Stimulated activated CD8-positive, alpha-beta memory T cell treated with anti-CD3 and anti-CD28 coated beads, Interleukin-15, amount 100 ng/mL, for 24 hours (primary cell): ENCODE measurements at regions not wholly inside any gene's neighbourhood (a gene's known extent, or its start where the extent isn't known, plus 50 kb on each side); places are given as distances from the start of the nearest gene placed in this dataset.

Experiments
- DNase-seq: peaks from one replicate; pipeline ENCODE4 v3.0.0-alpha.2; 2020; ENCODE audit warnings: low read depth

GRCh38 chr11:115927823-115928329, 423.7 kb upstream of the CADM1 start:
- no peak for DNase-seq

GRCh38 chr11:115926601-115927000, 422.4 kb upstream of the CADM1 start:
- no peak for DNase-seq

GRCh38 chr11:115926138-115926537, 421.9 kb upstream of the CADM1 start:
- DNase-seq = no peak

DNA sequence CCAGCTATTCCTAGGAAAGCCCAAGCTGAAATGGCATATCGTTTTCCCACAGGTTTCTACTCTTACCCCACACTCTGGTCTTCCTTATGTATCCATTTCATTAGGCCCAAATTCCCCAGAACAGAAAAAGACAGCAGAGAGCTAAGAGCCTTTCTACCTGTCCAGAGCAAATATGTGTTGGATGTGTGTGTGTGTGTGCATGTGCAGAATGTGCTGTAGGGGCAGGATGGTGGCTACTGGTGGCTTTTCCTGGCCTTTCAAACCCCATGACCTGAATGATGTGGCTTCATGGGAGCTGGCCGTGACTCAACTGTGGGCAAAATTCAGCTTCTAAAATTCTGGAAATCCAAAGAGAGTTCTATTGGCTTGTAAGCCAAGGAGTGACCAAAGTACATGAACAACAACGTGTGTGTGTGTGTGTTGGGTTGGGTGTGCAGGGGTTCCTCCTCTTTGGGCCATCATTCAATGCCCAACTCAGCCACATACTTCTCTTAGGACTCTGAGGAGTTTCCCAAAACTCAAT, 421.4 kb upstream of the CADM1 start:
- DNase-seq = no peak

DNA sequence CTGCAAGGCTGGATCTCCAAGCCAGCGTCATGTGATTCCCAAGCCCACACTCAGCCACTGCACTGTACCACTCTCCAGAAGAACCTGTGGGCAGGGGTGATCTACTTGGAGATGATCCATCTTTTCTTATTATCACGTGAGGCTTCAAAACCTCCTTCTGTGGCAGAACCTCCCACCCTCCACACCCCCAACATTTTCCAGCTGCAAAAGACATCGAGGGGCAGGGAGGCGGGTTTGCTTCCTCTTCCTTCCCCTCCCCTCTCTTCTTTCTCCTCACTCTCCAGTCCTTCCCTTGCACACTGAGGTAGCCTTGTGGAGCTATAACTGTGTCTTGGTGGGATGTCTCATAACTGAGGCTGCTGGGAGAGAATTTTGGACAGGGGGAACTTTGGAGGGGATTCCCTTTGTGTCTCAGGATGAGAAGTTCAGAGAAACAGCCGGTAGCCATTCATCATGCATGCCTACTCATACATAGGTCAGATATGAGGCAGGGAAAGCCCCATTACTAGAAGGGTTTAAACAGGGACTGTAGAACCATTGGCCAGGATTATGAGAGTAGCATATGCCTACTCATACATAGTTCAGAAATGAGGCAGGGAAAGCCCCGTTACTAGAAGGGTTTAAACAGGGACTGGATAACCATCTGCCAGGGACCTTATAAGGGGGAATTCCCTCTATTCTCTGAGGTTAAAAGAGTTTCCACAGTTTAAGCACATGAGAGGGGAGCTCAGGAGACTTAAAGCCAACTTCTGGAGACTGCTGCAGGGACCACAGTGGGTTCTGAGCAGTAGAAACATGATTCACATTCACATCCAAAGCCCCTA, 420.7 kb upstream of the CADM1 start:
- no peak for DNase-seq

DNA sequence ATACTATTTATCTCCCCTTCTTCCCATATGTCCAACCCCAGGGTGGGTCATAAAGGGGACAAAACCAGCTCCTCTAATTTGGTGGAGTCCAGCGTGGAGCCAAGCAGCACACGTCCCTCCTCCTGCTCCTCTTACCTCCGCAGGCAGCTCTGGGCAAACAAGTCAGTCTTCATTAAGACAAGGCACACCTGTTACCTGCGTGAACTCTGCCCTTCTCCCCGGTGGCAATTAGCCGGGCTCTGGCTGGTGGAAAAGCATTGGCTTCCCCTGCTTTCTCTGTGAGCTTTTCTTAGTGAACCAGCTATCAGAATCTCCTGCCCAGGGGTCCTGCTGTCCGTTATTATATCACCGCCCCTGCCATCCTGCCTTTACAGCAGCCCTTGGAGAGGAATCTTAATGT, 418.7 kb upstream of the CADM1 start:
- DNase-seq = no peak

DNA sequence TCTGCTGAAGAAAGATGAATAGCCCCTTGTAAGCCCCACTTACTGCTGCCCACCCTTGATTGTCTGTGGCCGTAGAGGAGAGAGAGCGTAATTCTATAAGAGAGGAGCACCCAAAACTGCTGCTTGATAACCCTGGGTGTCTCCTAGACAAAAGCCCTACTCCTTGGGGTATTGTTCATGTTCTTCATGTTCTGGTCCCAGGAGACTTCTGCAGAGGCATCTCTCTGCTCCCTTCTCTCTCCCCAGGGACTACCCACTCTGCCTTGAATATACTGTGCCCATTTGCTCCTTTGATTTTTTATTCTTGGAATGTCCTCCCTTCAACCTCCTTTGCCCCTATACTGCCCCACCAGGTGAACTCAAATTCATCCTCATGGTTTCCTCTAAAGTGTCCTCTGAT, 417.8 kb upstream of the CADM1 start:
- no peak for DNase-seq

DNA sequence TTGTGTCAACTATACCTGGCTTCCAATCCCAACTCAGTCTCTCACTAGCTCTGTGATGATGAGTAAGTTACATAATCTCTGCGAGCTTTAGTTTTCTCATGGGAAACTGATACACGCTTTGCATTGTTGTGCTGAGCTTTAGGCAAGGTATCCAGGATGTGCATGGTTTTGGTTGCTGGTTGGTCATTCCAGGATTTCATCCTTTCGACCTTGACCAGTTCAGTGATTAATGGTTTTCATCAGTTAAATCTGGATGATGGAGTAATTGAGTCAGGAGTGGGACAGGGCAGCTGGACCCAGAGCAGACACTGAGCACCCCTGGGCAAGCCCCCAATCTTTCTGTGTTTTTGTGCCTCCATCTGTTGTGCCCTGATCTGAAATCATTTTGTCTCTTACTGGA, 417.3 kb upstream of the CADM1 start:
- no peak for DNase-seq

GRCh38 chr11:115920841-115921480, 416.7 kb upstream of the CADM1 start:
- no peak for DNase-seq

- no peak for DNase-seq
Observed at GRCh38 chr11:115920092-115920461, 415.9 kb upstream of the CADM1 start.

- no peak for DNase-seq
Observed at GRCh38 chr11:115919341-115920091, 415.3 kb upstream of the CADM1 start.

GRCh38 chr11:115918576-115918975, 414.4 kb upstream of the CADM1 start:
- no peak for DNase-seq

DNA sequence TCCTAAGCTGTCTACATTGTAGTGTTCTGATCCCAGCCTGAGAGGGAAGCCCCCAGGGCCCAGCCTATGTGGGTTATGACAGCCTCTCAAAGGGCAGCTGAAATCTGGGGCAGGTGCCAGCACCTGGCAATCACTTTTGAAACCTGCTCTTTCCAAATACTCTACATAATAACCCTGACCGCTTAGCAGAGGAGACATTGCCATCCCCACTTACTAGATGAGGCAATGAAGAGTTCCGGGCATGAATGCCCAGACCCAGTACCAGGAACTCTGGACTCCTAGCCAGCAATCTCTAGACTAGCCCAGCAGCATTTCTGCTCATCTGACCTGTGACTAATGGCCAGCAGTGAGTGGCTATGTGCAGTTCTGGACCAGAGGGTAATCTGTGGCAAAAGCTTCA, 412.4 kb upstream of the CADM1 start:
- no peak for DNase-seq

DNA sequence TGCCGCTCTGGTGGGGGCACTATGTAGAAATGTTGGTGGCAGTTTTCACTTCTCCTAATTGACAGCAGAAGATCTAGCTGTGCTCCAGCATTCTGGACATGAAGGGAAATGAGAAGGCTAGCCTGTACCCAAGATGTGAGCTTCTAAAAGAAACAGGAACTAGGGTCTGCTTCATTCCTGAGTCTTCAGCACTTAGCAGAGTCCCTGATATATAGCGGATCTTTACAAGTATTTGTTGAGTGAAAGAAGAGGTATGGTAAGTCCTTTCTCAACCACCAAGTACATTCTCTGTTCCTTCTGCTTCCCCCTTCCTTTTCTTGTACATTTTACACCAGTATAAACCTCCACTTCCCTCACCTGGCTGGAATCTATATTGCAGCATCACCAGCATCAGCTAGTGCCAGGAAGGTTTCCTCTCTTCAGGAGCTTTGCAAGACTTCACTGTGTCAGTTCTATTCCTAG, 408.3 kb upstream of the CADM1 start:
- no peak for DNase-seq

DNA sequence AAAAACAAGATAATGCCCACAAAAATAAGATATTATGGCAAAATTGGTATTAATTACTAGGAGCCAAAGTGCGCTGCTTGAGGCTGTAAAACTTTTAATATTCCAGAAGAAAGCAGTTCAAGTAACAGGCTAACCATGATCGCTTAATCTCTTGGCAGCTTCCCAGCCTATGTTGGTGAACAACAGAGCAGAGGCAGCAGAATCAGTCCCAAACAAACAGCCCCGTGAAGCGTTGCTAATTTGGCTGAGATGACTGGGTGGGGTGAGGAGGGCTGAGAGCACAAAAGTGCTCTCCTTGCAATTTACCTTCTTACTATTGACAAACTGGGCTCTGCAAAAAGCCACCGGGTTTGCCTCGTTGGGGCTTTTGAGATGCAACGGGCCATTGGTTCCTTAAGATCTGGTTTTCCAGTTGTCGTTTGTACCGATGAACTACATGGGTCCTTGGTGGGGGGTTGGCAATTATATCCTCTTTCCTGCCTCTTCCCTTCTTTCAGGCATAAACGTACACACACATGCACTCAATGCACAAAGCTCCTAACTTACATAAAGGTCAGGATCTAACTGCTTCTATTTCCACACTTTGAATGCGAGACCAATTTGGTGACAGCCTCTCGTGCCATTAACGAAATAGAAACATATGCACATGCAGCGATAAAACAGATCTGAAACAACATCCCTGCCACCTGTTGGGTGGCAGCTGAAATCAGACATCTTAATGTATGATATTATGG, 407.6 kb upstream of the CADM1 start:
- no peak for DNase-seq

- no peak for DNase-seq
Observed at GRCh38 chr11:115910379-115910778, 406.2 kb upstream of the CADM1 start.

GRCh38 chr11:115906171-115906570, 402.0 kb upstream of the CADM1 start:
- no peak for DNase-seq

DNA sequence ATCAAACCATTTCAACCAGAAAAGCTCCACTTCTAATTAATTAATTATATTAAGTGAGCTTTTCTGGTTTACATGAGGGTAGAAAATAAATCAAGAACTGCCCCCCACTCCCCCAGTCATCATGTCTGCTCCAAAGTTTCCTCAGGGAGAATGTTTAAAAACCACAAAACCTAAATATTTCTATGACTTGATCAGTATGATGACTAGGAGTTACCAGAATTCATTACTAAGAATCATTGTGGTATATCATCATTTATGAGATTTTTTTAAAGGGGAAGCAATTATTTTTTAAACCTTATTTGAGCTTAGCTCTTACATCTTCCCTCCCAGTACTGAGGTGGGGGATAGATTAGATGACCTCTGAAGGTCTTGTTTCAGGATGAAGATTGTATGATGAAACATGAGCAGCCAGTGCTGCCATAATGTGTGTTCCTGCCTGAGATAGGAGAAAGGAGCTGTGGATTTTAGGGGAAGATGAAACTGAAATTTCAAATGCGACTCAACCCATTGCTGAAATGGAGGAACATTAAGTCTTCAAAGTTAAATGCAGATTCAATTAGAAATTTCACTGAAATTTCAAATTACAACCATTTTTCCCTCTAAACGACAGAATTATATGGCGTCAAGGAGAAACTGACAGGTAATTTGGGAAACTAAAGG, 401.3 kb upstream of the CADM1 start:
- DNase-seq = no peak

- no peak for DNase-seq
Observed at GRCh38 chr11:115903179-115903578, 399.0 kb upstream of the CADM1 start.

DNA sequence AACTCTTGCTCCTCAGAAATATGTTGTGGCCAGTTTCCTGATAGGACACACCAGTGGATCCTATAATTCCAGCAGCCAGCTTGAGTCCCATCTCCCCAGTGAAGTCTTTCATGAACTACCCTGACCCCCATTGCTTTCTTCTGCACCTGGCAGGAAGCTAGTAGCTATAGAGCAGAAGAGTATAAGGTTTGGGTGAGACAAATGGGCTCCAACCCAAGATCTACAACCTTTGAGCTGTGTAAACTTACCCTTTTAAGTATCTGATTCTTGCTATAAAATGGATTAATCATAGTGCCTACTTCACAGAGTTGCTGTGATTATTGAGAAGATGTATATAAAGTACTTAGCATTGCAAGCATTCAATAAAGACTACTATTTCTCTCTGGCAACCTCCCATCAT, 396.9 kb upstream of the CADM1 start:
- DNase-seq = no peak

DNA sequence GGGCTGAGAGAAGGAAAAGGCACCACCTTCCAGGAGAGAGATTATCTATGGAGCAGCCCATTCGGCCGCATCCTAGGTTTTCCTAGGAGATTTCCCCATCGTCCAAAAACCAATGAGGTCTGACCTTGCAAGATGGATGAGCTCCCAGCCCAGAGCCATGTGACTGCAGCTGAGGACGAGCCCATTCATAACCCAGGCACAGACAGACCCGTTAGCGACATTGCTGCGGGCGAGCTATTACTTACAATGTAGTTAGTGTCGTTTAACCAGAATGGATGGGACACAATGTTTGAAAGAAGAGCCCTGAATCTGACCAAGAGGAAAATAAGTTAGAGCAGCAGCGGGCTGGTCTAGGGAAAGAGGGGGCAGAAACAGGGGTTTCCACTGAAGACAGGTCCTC, 395.9 kb upstream of the CADM1 start:
- DNase-seq = no peak
